NK-92 (cell line): ENCODE measurements at regions not wholly inside any gene's neighbourhood (a gene's known extent, or its start where the extent isn't known, plus 50 kb on each side); places are given as distances from the start of the nearest gene placed in this dataset.

Experiments used
- DNase-seq: peaks from one replicate; lab custom pipeline; 2025; ENCODE audit not compliant: unreplicated experiment; lab: John Stamatoyannopoulos, UW

DNA sequence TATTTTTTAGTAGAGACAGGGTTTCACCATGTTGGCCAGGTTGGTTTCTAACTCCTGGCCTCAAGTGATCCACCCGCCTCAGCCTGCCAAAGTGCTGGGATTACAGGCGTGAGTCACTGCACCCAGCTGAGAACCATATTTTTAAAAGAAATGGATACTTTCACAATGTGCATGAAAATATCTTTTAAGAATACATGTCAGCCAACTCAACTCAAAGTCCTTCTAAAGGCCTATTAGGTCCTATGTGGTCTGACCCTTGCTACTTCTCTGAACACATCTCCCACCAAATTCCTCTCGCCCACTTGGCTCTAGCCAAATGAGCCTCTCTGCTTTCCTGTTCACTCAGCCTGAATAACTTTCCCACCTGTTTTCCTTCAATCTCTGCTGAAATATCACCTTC is 119.6 kb downstream of the MTX2 start:
- DNase-seq, result no peak

DNA sequence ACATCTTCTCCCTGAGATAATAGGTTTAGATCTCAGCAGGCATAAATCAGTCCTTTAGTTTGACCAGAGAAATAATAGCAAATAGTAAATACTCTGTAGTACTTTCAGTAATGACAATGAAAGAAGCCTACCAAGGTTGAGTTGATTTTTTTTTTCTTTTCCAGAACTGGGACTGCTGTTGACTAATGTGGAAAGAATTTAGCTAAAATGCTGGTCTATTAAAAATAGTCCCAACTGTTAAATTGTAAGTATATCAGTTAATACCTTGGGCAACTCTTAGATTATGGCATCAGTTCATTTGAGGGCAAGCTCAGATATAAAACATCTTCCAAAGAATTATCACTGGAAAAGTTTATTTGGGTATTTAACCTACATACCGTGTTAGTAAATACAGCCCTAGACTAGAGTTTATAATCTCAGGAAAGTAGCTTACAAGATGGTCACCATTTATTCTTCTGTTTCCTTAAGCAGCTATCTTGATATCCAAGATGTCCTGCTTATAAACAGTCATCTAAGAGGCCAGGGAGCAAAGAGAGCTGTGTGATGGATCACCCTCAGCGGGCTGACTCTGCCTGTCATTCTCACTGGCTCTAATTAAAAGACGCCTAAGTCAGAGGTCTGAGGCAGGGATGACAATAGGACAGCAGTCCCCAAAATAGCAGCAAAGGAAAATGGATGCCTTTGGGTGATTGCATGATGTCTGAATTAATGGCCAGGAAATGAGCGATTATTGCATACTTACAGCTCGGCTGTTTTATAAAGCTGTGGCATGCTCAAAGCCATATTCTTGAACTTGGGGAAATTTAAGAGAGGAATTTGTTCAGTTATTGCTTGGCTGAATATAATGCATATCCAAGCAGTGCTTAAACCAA is 121.3 kb downstream of the MTX2 start:
- DNase-seq, result no peak

DNA sequence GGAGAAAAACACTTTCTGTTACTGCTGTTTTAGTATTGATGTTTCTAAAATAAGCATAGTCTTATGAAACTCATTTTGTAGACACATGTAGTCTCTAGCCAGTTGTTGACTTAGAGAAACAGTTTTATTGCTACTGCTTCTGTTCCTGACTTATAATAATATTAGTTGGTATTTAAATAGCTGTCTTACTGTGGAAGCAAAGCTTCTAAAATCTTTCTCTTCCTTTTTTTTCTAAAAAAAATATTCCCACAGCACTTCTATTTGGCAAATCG is 121.8 kb downstream of the MTX2 start:
- DNase-seq, result no peak

DNA sequence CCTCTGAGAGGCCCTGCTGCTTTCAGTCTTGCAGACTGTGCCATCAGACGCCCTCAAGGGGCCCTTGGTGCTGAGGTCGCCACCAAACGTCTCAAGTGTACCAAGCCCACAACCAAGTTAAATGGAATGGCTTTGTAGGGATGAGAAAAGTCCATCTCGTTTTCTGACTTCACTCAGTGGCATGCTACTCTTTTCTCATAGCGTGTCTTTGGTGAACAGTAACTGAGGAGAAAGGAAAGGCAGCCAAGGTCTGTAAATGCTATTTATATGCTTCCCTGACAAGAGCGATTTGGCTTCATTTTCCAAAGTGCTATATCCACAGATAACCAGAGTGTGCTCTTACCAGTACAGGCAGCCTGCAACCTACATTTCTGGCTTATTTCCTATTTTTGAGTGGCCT is 123.0 kb downstream of the MTX2 start:
- DNase-seq, result no peak

- DNase-seq, result no peak
Observed at GRCh38 chr2:176392744-176393414, 123.6 kb downstream of the MTX2 start.

- DNase-seq, result no peak
Observed at GRCh38 chr2:176395273-176395854, 126.1 kb downstream of the MTX2 start.

DNA sequence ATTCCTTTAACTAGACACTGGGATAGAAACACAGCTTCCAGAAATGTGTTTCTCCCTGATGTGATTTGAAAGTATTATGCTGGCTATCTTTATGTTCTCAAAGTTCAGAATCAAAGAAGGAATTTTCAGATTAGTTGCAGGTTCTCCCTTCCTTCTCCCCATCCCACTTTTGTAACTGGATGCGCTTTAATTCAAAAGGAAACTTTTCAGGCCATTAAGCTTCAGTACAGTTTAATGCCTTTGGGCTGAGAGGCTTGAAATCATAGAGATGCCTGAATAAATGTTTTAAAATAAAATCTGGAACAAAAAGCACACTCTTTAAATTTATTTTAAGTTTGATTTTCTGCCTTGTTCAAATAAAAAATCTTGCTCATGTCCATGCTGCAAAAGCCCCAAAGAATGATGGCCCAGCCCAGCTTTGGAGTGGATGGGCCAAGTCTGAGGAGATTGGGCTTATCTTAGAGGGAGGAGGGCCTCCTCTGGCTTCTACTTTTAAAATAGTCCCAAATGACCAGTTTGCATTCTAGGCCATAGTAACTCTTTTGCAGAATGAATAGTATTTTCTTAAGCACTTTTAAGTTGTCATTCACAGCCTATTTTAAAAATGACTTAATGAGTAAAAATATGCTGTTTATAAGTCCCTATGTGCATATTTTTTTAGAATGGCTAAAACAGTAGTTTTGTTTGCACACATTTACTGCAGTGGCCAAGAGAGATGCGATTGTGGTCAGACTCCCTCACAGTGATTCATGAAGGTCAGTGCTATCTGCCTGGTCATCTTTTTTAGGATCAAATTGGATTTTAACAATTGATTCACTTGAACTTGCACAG is 129.2 kb downstream of the MTX2 start:
- DNase-seq, result no peak

DNA sequence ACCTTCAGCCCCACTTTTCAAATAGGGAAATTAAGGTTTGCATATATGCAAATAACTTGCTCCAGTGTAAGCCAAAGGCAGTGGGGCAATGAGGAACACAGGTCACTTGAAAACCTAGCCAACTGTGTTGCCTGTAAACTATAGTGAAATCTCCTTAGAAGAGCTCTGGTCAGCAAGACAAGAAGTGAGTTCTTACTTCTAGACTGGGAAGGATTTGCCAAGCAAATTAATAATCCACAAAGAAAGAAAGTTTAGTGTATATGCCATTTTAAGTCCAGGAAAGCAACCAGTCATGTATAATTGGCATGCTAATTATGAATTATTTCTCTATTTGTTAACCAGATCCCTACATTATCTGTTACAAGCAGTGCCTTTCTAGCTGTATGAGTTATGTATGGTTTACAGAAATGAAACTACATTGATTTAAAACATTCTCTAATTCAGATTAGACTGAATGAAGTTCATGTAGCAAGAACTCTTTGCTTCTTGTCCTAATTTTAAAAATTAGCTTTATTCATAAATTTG is 129.9 kb downstream of the MTX2 start:
- DNase-seq, result no peak

- no peak for DNase-seq
Observed at GRCh38 chr2:176405477-176405876, 136.2 kb downstream of the MTX2 start.

GRCh38 chr2:176407706-176408105 is 138.5 kb downstream of the MTX2 start:
- no peak for DNase-seq

DNA sequence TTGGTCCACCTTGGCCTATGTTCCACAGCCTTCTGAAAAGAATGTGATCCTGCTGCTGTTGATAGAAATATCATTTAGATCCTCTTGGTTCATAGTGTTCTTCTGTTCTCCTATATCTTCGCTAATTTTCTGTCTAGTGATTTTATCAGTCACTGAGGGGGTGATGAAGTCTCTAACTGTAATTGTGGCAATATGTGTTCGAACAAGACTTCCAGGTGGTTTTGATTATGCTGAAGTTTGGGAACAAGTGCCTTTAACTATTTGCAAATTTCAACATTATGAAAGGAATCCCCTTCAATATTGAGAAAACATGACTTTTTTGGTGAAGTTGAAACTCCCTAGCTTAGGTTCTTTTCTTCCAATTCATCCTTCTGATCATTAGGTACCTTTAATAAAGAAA is 140.4 kb downstream of the MTX2 start:
- no peak for DNase-seq

- no peak for DNase-seq
Observed at GRCh38 chr2:176412136-176412535, 142.9 kb downstream of the MTX2 start.

DNA sequence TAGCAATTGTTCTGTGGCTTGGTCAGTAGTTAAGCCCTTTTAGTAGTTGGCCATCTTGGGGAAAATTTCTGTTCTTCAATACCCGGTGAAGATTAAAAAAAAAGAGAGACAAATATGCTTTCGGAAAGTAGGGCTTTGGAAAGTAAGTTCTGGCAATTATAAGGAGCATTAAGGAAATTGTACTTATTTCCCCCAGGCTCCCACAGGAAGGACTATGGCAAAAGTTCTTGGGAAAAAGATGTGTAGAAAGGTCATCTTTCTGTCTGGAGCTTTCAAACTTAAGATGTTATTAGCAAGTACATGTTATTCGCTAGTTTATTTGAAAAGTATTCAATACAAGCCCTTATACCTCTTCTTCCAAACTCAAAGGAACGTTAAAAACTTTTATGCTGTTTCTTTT is 144.5 kb downstream of the MTX2 start:
- DNase-seq, result no peak

DNA sequence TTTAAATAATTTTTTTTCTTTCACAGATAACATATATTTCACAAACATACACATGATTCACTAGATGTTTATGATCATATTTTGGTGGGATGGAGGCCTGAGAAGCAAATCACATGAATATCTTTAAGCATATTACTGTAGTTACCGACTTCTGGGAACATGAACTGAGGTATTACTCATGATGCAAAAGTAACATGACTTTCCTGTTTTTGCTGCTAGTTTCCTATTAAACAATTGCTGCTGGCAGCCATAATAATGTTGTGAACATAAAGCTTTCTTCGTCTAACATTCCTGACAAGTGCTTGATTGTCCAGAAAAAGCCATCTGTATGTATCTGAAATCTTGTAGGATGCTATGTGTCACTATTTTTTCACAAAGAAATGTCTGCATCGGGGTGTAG is 145.4 kb downstream of the MTX2 start:
- no peak for DNase-seq

DNA sequence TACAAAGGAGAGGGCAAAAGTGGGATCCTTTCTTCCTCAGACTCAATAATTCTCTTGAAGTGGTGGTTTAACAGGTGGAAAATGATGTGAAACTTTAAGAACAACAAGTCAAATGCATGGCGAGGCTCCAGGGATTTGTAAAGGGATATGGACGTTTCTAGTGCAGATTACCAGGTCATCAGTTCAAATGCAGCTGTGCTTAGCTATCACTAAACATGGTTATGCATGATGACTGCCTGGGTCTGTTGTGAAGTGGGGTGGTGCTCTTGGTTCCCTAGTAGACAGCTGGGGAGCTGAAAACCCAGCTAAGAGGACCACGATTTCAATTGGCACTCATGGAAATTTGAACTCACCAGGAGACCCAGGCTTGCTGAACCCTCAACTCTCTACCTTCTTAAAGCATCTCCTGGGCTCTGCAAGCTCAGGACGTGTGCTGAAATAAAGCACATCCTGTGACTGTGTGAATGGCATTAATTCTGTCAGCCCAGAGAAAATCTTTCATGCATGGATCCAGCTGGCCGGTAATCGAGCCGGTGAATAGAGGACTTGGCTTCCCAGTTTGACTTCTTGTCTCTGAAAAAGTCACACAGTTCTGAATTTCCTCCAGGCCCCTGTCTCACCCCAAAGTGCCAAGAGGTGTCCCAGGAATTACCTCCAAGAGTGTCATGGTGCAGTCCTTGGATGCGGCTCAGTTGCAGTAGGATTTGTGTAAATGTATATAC is 146.1 kb downstream of the MTX2 start:
- no peak for DNase-seq

DNA sequence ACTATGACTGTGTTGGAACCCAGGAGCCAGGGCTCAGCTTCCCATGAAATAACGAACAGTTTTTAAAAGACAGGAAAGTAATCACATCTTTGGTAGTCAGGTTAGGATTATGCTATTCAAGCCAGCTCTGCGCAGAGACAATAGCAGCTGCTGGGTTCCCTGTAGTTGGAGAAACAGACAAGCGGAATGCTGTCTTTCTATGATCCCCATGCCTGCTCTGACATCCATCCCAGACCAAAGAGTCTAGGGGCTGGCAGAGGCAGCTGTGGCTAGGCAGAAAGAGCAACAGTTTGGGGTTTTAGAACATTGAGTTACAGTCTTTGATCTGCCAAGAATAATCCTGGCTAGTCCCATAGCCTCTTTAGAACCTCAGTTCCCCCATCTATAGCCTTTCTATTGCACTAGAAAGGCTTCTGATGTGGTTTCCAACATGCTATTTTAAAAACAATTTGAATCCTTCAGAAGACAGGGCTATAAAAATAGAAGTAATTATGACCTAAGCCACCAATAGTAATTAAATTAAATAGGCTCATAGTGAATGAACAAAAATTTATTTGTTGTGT is 146.8 kb downstream of the MTX2 start:
- no peak for DNase-seq

DNA sequence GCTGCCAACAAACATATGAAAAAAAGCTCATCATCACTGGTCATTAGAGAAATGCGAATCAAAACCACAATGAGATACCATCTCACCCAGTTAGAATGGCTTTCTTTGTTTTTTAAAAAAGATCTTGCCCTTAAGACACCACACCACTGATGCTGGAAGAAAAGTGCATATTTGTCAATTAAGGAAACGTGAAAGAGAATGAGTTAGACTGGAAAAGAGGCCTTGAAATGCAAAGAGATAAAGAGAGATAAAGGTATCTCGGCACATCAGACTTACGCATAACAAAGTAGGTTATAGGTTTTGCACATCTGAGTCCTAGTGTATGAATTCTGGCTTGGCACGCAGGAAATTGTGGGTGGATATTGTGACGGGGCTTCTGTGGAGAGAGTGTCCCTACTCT is 149.5 kb downstream of the MTX2 start:
- DNase-seq, result no peak

DNA sequence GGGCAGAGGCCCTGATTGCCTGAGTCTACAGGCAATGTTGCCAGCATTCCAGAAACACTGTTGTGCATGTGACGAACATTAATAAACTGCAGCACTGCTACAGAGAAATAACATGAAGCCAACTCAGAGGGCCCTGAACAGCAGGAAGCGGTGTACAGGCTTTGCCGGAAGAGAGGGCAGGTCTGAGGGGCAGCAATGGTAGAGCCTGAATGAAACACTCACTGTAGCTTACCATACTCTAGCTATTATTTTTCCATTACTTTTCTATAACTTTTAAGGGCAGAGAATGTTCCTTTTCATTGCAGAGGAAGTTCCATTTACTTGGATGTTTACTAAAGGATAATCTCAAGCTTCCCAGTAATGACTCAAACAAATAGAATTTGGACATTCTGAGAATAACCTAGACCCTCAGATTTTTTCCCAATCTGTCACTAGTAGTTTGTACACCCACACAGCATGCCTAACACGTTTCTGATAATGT is 150.4 kb downstream of the MTX2 start:
- DNase-seq, result no peak

DNA sequence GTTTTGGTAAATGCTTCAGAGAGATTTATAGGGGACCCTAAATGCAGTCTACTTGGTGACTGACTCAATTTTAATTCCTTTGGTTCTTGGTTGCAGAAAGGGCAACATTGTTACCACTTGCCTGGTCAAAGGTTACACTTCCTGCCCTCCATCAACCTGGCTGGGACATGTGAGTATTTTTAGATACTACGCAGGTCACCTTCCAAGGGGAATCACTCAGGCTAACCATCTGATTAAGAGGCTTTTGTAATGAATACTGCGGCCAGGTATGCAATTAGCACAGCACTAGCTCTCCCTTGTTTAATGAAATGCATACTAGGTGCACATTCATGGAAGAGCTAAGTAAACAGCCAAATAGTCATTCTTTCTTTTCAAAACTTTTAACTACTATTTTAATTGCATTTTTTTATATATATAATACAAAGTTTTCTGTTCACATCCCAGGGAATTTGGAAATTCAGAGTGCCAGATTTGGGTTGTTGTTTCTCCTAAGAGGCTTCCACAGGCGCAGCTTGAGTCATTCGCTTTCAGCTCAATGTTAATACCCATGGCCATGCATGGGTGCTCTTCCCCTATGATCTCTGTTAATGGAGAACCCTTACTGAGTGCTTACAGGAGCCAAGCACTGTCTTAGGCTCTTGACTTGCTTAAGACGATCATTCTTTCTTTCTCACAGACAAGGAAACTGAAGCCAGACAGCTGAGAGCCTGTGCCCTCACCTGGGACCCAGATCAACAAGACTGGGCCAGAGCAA is 152.2 kb downstream of the MTX2 start:
- no peak for DNase-seq

DNA sequence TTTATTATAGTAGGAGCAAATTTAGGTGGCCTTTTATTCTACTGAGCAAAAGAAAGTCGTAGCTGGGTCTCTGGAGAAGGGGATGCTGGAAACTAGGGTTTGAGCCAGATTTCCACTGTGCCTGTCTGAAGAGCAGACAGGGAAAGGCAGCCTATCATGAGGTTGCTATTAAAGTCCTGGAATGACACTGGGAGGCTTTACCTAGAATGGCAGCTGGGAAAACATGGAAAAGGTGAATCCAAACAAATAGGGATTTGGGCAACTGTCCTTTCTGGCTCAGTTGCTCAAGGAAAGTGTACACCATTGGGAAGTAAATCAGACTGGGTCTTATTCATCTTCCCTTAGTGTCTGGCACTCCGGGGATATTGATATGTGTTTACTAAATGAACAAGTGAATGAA is 154.6 kb downstream of the MTX2 start:
- DNase-seq, result no peak
